IMR-90 (cell line): ENCODE measurements at regions not wholly inside any gene's neighbourhood (a gene's known extent, or its start where the extent isn't known, plus 50 kb on each side); places are given as distances from the start of the nearest gene placed in this dataset.

Source experiments
- ATAC-seq: fragments of 200-7000 bp; cut with Tn5 transposase; 2 replicates; pipeline ENCODE4 v1.9.1; 2020; ENCODE audit warnings: low read depth, mild to moderate bottlenecking, moderate library complexity
- BruUV-seq: library from RNA; stranded (reverse); fragments of 400-500 nt; replicated peaks from 2 replicates; lab custom pipeline; 2021; lab: Mats Ljungman, UMichigan
- CTCF ChIA-PET: fragments of 300-600 bp; formaldehyde crosslinking; extraction: SDS; loops from one replicate; lab custom pipeline; 2021; ENCODE audit warnings: antibody characterized with exemption; lab: Yijun Ruan, JAX
- POLR2A ChIA-PET: fragments of 300-600 bp; sonication (Branson Sonifier 250); formaldehyde crosslinking; loops from one replicate; lab custom pipeline; 2022; ENCODE audit warnings: antibody characterized with exemption; ENCODE audit not compliant: unreplicated experiment; lab: Charles Lee
- DNase-seq: peaks from one replicate; pipeline ENCODE4 v3.0.0; 2013
- H2AFZ ChIP-seq: replicated peaks from 2 replicates; pipeline ENCODE3; 2013; ENCODE audit warnings: low read length, mild to moderate bottlenecking; ENCODE audit not compliant: poor library complexity
- H2AK5ac ChIP-seq: 2 replicates; pipeline ENCODE4 v1.6.1; 2013; ENCODE audit warnings: low read depth, low read length, inconsistent platforms
- H2AK9ac ChIP-seq: replicated peaks from 2 replicates; pipeline ENCODE3; 2013; ENCODE audit warnings: mild to moderate bottlenecking, low read depth, low read length, moderate library complexity; ENCODE audit not compliant: poor library complexity
- H2BK120ac ChIP-seq: 2 replicates; pipeline ENCODE4 v1.6.1; 2013; ENCODE audit warnings: low read depth, low read length, inconsistent platforms
- H2BK15ac ChIP-seq: 3 replicates; pipeline ENCODE4 v1.6.1; 2013; ENCODE audit warnings: low read depth, low read length, inconsistent platforms
- H2BK20ac ChIP-seq: 2 replicates; pipeline ENCODE4 v1.6.1; 2013; ENCODE audit warnings: low read depth, mild to moderate bottlenecking, inconsistent platforms, low read length, moderate library complexity
- H2BK5ac ChIP-seq: 2 replicates; pipeline ENCODE4 v1.6.1; 2013; ENCODE audit warnings: mild to moderate bottlenecking, low read depth, low read length, inconsistent platforms; ENCODE audit not compliant: poor library complexity, severe bottlenecking
- H3K14ac ChIP-seq: replicated peaks from 2 replicates; pipeline ENCODE4 v1.6.1; 2013; ENCODE audit warnings: low read depth, low read length, inconsistent platforms
- H3K18ac ChIP-seq: 2 replicates; pipeline ENCODE4 v1.6.1; 2013; ENCODE audit warnings: low read depth, low read length, control low read depth
- H3K23ac ChIP-seq: 2 replicates; pipeline ENCODE4 v1.6.1; 2013; ENCODE audit warnings: low read depth, low read length, inconsistent platforms
- H3K27ac ChIP-seq: 2 replicates; pipeline ENCODE4 v1.5.1; 2013; ENCODE audit warnings: mild to moderate bottlenecking, control low read depth, low read length; ENCODE audit not compliant: insufficient read depth
- H3K27me3 ChIP-seq: 2 replicates; pipeline ENCODE4 v1.6.1; 2013; ENCODE audit warnings: low read length; ENCODE audit not compliant: control insufficient read depth, insufficient read depth
- H3K36me3 ChIP-seq: 2 replicates; pipeline ENCODE4 v1.6.1; 2013; ENCODE audit warnings: low read length, mixed read lengths; ENCODE audit not compliant: control insufficient read depth, insufficient read depth
- H3K4ac ChIP-seq: 2 replicates; pipeline ENCODE4 v1.6.1; 2013; ENCODE audit warnings: low read depth, low read length, inconsistent platforms
- H3K4me1 ChIP-seq: 2 replicates; pipeline ENCODE4 v1.6.1; 2013; ENCODE audit warnings: low read length, mixed read lengths; ENCODE audit not compliant: control insufficient read depth, insufficient read depth
- H3K4me2 ChIP-seq: 2 replicates; pipeline ENCODE4 v1.6.1; 2013; ENCODE audit warnings: low read depth, mild to moderate bottlenecking, control low read depth, low read length, moderate library complexity
- H3K4me3 ChIP-seq: 2 replicates; pipeline ENCODE4 v1.5.1; 2013; ENCODE audit warnings: low read depth, mild to moderate bottlenecking, control low read depth, low read length, moderate library complexity; ENCODE audit not compliant: insufficient read depth
- H3K56ac ChIP-seq: 2 replicates; pipeline ENCODE4 v1.6.1; 2013; ENCODE audit warnings: low read length, inconsistent platforms; ENCODE audit not compliant: insufficient read depth; ENCODE audit errors: extremely low read depth
- H3K79me1 ChIP-seq, 2 experiments: 2 replicates each; pipeline ENCODE4 v1.6.1; 2013; ENCODE audit warnings: low read length in 2 of 2, inconsistent platforms in 1 of 2, low read depth in 1 of 2
- H3K9ac ChIP-seq: 2 replicates; pipeline ENCODE4 v1.6.1; 2013; ENCODE audit warnings: low read depth, low read length, control low read depth
- H3K9me1 ChIP-seq: 2 replicates; pipeline ENCODE4 v1.6.1; 2013; ENCODE audit warnings: low read length, inconsistent platforms; ENCODE audit not compliant: insufficient read depth
- H3K9me3 ChIP-seq: 2 replicates; pipeline ENCODE4 v1.6.1; 2013; ENCODE audit warnings: low read length; ENCODE audit not compliant: control insufficient read depth, insufficient read depth
- H4K20me1 ChIP-seq: 2 replicates; pipeline ENCODE4 v1.6.1; 2013; ENCODE audit warnings: low read length, inconsistent platforms; ENCODE audit not compliant: insufficient read depth
- H4K5ac ChIP-seq: 2 replicates; pipeline ENCODE4 v1.6.1; 2013; ENCODE audit warnings: mild to moderate bottlenecking, low read depth, low read length, control low read depth
- H4K8ac ChIP-seq, 2 experiments: 2 replicates each; pipeline ENCODE4 v1.6.1; 2013; ENCODE audit warnings: low read depth in 2 of 2, low read length in 2 of 2, control low read depth in 1 of 2, inconsistent platforms in 1 of 2
- H4K91ac ChIP-seq: 2 replicates; pipeline ENCODE4 v1.6.1; 2013; ENCODE audit warnings: low read depth, low read length, inconsistent platforms; ENCODE audit not compliant: insufficient read depth
- BHLHE40 ChIP-seq: fragments of 150-350 bp; IDR thresholded peaks from 2 replicates; pipeline ENCODE4 v1.6.1; 2016; ENCODE audit warnings: mild to moderate bottlenecking, low read depth, low read length
- CEBPB ChIP-seq: IDR thresholded peaks from 2 replicates; pipeline ENCODE4 v1.6.1; 2012; ENCODE audit warnings: low read depth, low read length, improper control_type of control experiment
- CHD1 ChIP-seq: IDR thresholded peaks from 2 replicates; pipeline ENCODE4 v1.6.1; 2012; ENCODE audit warnings: low read depth, low read length, improper control_type of control experiment
- MAFK ChIP-seq: IDR thresholded peaks from 2 replicates; pipeline ENCODE4 v1.6.1; 2012; ENCODE audit warnings: low read depth, low read length, improper control_type of control experiment
- MAZ ChIP-seq: IDR thresholded peaks from 2 replicates; pipeline ENCODE4 v1.6.1; 2012; ENCODE audit warnings: low read depth, mild to moderate bottlenecking, low read length, improper control_type of control experiment, moderate library complexity, borderline replicate concordance
- NFE2L2 ChIP-seq: fragments of 150-350 bp; IDR thresholded peaks from 2 replicates; pipeline ENCODE4 v1.6.1; 2016; ENCODE audit warnings: low read depth, mild to moderate bottlenecking, low read length
- POLR2A ChIP-seq: IDR thresholded peaks from 2 replicates; pipeline ENCODE4 v1.6.1; 2012; ENCODE audit warnings: mild to moderate bottlenecking, low read depth, low read length
- RAD21 ChIP-seq: IDR thresholded peaks from 2 replicates; pipeline ENCODE4 v1.6.1; 2012; ENCODE audit warnings: low read length, improper control_type of control experiment
- RCOR1 ChIP-seq: IDR thresholded peaks from 2 replicates; pipeline ENCODE4 v1.6.1; 2012; ENCODE audit warnings: mild to moderate bottlenecking, low read length, improper control_type of control experiment; ENCODE audit not compliant: insufficient replicate concordance
- RFX5 ChIP-seq: IDR thresholded peaks from 2 replicates; pipeline ENCODE4 v1.8.0; 2012; ENCODE audit warnings: low read depth, mild to moderate bottlenecking, low read length, moderate library complexity
- USF2 ChIP-seq: fragments of 150-350 bp; IDR thresholded peaks from 2 replicates; pipeline ENCODE4 v1.6.1; 2017; ENCODE audit warnings: mild to moderate bottlenecking, antibody characterized with exemption, low read length, low read depth
- WGBS, 2 experiments: methylation state at CpG; one replicate each; pipeline versions ENCODE4 v1.1.5 to v1.1.7; 2013; ENCODE audit warnings: missing lambda C conversion rate in 2 of 2; ENCODE audit not compliant: insufficient read length in 1 of 2; ENCODE audit errors: extremely low coverage in 2 of 2; 5-methylcytosine and 5-hydroxymethylcytosine counted together
- dilution Hi-C: fragments of 300-500 bp; cut with HindIII; formaldehyde crosslinking; loops from one replicate; pipeline ENCODE4 v1.14.3; 2018; ENCODE audit warnings: low sequenced_read_pairs; ENCODE audit not compliant: unreplicated experiment
- in situ Hi-C: fragments of 300-500 bp; cut with MboI; formaldehyde crosslinking; loops from 3 replicates; pipeline ENCODE4 v1.14.3; 2019; ENCODE audit warnings: low sequenced_read_pairs, inconsistent platforms, mixed read lengths
- intact Hi-C: fragments of 100-400 bp; cut with micrococcal nuclease; formaldehyde crosslinking; loops from 2 replicates; pipeline ENCODE4 v1.10.0; 2022

- Histone ChIP-seq H3K27me3 (no peaks in the 10 kb centered on the region), H4K8ac (no peak overlapping the region), H4K20me1 (no peaks in the 10 kb centered on the region; the same call in 1 of the 2 replicates), H3K23ac (no peak overlapping the region), H2BK120ac (peak overlapping the region; percentile 52; the same call in 1 of the 2 replicates), H3K9ac (no peak overlapping the region), H3K4me3 (no peak overlapping the region), H4K91ac (peak overlapping the region; percentile 44; the same call in 1 of the 2 replicates), H3K79me1 (no peaks in the 10 kb centered on the region), H2AFZ (no peak overlapping the region), H2BK15ac (peak overlapping the region; percentile 73; the same call in 2 of the 3 replicates), H3K56ac (no peak overlapping the region), H3K27ac (no peak overlapping the region), H3K9me3 (no peaks in the 10 kb centered on the region), H4K5ac (no peak overlapping the region), H3K14ac (no peak overlapping the region), H3K4me1 (peaks cover 21% of the 10 kb centered on the region), H3K9me1 (peaks cover 10% of the 10 kb centered on the region), H2AK9ac (no peak overlapping the region), H2BK20ac (no peak overlapping the region; the same call in 1 of the 2 replicates), H2BK5ac (no peak overlapping the region), H3K18ac (peak overlapping the region; percentile 44; the same call in 1 of the 2 replicates), H3K4me2 (no peak overlapping the region), H3K4ac (peak overlapping the region; percentile 25; the same call in 1 of the 2 replicates), H2AK5ac (no peak overlapping the region), H3K36me3 (no peaks in the 10 kb centered on the region)
- WGBS, 2 experiments: no CpG with 5 or more reads among the region's 3 CpGs
- in situ Hi-C loops (no loop called here), dilution Hi-C loops (no loop called here), intact Hi-C loops (loop anchor here (10.0 kb wide), 2 partner anchors 128 to 282 kb away; no protein-coding TSS in a partner anchor)
- CTCF ChIA-PET: no interaction called here
- no peak for ATAC-seq
- POLR2A ChIA-PET: no interaction called here
- DNase-seq: no peak
- BruUV-seq: no TSS peak
- TF ChIP-seq CHD1 (no peak), NFE2L2 (no peak), BHLHE40 (no peak), RFX5 (no peak), POLR2A (no peak), CEBPB (no peak), MAFK (no peak), RCOR1 (no peak), RAD21 (no peak), USF2 (no peak), MAZ (no peak)
Measured at GRCh38 chr6:81892891-81893290, 140.4 kb upstream of the TENT5A start.
